Mucosa of descending colon (tissue), 3 donors: ENCODE measurements at regions not wholly inside any gene's neighbourhood (a gene's known extent, or its start where the extent isn't known, plus 50 kb on each side); places are given as distances from the start of the nearest gene placed in this dataset.

Experiments used
- ATAC-seq: fragments of 200-7000 bp; cut with Tn5 transposase; one replicate; pipeline ENCODE4 v1.9.1; 2020; ENCODE audit warnings: mild to moderate bottlenecking, moderate library complexity
- DNase-seq, 3 donors: peaks; one replicate each; pipeline ENCODE4 v3.0.0-alpha.2; 2020
- H3K36me3 ChIP-seq: fragments of 200-600 bp; one replicate; pipeline ENCODE4 v1.8.0; 2021; ENCODE audit warnings: low read depth, mild to moderate bottlenecking
- H3K4me1 ChIP-seq: fragments of 200-600 bp; one replicate; pipeline ENCODE4 v1.8.0; 2021; ENCODE audit warnings: low read depth, mild to moderate bottlenecking
- H3K4me3 ChIP-seq: fragments of 200-600 bp; one replicate; pipeline ENCODE4 v1.8.0; 2021; ENCODE audit warnings: mild to moderate bottlenecking
- H3K9me3 ChIP-seq: fragments of 200-600 bp; one replicate; pipeline ENCODE4 v1.8.0; 2021; ENCODE audit warnings: mild to moderate bottlenecking
- intact Hi-C, 2 donors: fragments of 100-400 bp; cut with DNase I in 1 of 2; cut with micrococcal nuclease in 1 of 2; formaldehyde crosslinking; loops; one replicate each; pipeline versions ENCODE4 v1.11.0 to v1.11.1; 2022; cut with DNase I, micrococcal nuclease
- TF ChIP-seq, protein P1 (sequence below): fragments of 200-600 bp; IDR thresholded peaks from one replicate; pipeline ENCODE4 v1.8.0; 2022; ENCODE audit warnings: antibody characterized with exemption, mild to moderate bottlenecking
- donor health status: DM: no; HTN: no; CAD: no; lungs with moderate emphysema.
- donor health status: DM: no; HTN: no; CAD: no.
- donor health status: DM: no; HTN: yes; CAD: no.

DNA sequence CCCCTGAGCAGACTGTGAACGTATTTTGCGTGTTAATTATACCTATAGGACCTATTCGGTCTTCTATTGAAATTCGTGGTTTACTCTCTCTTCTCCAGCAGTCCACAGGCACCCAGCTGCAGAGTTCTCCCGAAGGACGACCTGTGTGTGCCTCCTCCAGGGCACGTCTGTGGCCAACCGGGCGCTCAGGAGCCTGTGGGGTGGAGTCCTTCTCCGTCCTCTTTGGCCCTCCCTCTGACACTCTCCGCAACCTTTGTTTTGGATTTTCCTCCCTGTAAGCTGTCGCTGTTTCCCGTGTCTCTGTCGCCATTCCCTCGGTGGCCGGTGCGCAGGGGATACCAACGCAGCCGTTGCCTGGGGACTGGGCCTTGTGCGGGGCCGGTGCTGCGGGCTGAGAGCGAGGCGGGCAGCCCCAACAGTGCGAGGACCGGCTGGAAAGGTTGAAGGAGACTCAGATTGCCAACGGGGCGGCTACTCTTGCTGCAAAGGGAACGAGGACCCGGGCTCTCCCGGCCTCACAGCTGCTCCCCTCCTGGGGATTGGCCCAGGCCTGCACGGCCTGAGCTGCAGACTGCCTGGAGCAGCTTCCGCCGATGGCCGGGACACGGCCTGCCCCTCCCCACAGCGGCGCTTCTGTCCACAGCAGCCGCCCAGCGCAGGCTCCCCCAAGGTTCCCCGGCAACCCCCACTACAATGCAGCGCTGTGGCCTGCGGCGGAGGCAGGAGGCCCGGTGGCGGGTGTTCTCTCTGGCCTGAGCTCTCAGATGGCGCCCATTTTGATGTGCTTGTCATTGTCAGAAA, 221.0 kb downstream of the MTX2 start:
- intact Hi-C loops, result no loop called here
- DNase-seq, result peak in 1 of 3 donors; percentile 52
- TF ChIP-seq, protein P1, sequence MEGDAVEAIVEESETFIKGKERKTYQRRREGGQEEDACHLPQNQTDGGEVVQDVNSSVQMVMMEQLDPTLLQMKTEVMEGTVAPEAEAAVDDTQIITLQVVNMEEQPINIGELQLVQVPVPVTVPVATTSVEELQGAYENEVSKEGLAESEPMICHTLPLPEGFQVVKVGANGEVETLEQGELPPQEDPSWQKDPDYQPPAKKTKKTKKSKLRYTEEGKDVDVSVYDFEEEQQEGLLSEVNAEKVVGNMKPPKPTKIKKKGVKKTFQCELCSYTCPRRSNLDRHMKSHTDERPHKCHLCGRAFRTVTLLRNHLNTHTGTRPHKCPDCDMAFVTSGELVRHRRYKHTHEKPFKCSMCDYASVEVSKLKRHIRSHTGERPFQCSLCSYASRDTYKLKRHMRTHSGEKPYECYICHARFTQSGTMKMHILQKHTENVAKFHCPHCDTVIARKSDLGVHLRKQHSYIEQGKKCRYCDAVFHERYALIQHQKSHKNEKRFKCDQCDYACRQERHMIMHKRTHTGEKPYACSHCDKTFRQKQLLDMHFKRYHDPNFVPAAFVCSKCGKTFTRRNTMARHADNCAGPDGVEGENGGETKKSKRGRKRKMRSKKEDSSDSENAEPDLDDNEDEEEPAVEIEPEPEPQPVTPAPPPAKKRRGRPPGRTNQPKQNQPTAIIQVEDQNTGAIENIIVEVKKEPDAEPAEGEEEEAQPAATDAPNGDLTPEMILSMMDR, result no peak
- Histone ChIP-seq H3K36me3 (no peaks in the 10 kb centered on the region), H3K4me3 (no peak overlapping the region), H3K9me3 (no peaks in the 10 kb centered on the region), H3K4me1 (no peaks in the 10 kb centered on the region)
- peak; percentile 44 for ATAC-seq

DNA sequence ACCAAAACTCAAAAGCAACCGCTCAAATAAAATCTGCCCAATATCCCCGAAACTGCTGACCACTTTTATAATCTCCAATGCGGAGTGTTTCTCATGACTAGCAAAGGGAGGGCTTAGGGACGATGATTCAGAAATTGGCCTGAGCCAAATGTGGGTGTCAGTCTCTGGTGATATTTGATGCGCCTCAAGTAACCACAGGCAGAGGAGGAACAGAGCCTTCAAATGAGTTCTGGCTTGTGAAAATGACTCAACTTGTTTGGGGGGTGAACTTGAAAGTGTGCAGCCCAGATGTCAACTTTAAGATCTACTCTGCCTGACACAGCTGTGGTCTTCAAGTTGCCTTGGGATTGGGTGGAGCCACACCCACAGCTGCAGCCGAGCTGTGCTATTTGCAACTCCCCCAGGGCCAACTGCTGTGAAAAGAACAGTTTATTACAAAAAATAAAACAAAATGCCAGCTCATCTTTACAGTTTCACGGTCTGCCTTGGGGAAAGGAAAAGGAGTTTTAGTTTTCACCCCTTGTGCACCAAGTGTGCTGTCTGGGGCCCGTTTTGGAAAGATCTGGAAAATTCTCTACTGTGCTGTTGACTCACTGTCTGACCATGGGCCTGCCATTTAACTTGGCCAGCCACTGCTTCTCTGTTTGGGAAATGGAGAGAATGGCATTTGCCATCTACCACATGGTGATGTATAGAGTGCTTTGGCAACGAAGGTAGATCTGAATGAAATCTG, 222.1 kb downstream of the MTX2 start:
- H3K4me3 ChIP-seq, result no peak overlapping the region
- no peaks in the 10 kb centered on the region for H3K4me1 ChIP-seq
- DNase-seq (peak in 2 of 3 donors; percentile 32 to 66), ATAC-seq (peak; percentile 75)
- TF ChIP-seq, protein P1, result no peak
- H3K36me3 ChIP-seq, result no peaks in the 10 kb centered on the region
- no peaks in the 10 kb centered on the region for H3K9me3 ChIP-seq
- intact Hi-C loops, result no loop called here

DNA sequence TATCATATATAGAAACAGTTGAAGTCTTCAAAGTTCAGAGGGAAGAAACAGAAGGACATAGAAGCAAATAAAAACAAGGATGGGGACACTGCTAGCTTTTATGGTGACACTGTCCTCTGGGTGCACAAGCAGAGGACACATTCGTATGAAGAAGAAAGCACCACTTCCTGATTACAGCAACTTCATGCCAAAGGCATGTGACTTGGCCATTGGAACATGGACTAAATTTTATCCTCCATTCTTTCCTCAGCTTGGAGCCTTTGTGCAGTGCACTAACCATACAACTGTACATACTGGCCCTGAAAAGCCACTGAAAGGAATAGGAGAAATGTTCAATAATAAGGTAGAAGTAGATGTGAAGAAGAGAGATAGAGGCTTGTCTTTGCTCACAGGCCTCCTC, 223.3 kb downstream of the MTX2 start:
- ATAC-seq, result no peak

DNA sequence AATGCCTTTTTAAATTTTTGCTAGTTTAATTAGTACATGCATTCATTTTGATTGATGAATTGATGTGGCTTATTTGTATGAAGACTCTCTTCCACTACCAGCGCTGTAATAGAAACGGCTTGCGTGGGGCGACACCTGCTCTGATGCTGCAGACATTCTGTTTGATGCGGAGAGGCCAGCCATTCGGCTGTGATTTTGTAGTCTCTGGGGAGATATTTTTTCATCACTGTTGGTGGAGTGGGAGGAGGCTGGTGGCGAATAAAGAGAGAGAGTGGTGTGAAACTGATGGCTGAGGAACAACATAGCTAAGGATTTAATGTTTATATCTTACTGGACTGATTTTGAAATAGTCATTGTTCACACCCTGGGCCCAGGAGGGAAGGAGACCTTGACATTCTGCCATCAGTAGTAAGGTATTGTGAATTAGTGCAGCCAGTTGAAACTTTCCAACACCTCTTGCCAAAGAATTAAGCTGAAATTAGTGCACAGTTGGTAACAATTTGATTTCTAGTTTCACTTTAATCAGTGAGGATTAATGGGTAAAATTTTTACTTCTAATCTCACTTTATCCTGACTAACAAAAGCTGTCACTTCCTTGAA, 224.1 kb downstream of the MTX2 start:
- intact Hi-C loops, result no loop called here
- TF ChIP-seq, protein P1, result no peak
- no peak overlapping the region for H3K4me3 ChIP-seq
- DNase-seq (no peak), ATAC-seq (no peak)
- no peaks in the 10 kb centered on the region for H3K36me3 ChIP-seq
- H3K4me1 ChIP-seq, result no peaks in the 10 kb centered on the region
- no peaks in the 10 kb centered on the region for H3K9me3 ChIP-seq

More for the DNA sequence above, 223.3 kb downstream of the MTX2 start:
- Histone ChIP-seq H3K36me3 (no peaks in the 10 kb centered on the region), H3K4me1 (no peaks in the 10 kb centered on the region), H3K4me3 (no peak overlapping the region), H3K9me3 (no peaks in the 10 kb centered on the region)
- TF ChIP-seq, protein P1, result no peak
- intact Hi-C loops, result no loop called here
- no peak for DNase-seq

DNA sequence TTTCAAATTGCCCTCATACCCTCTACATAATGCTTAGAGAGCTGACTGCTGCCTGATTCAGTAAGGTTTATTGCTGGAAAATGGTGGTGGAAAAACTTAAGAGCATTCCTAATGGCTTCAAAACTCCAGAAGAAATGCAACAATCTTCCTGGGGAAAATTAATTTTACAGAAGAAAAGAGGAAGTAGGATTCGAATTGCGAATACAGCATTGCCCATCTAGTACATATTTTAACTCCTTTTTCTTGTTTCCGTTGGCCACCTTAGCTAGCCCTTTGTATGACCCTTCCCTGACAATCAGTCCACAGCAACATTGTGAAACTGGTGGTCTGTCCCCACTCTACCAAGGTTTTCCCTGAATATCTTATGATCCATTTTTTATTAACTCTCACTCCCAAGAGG, 224.7 kb downstream of the MTX2 start:
- no peak overlapping the region for H3K4me3 ChIP-seq
- no peaks in the 10 kb centered on the region for H3K9me3 ChIP-seq
- TF ChIP-seq, protein P1, result no peak
- DNase-seq (no peak), ATAC-seq (no peak)
- H3K36me3 ChIP-seq, result no peaks in the 10 kb centered on the region
- intact Hi-C loops, result no loop called here
- H3K4me1 ChIP-seq, result no peaks in the 10 kb centered on the region
